SH-SY5Y (cell line): ENCODE measurements at regions not wholly inside any gene's neighbourhood (a gene's known extent, or its start where the extent isn't known, plus 50 kb on each side); places are given as distances from the start of the nearest gene placed in this dataset.

Experiments used
- GATA2 ChIP-seq: IDR thresholded peaks from 2 replicates; pipeline ENCODE4 v1.6.1; 2011; ENCODE audit warnings: mild to moderate bottlenecking, low read depth, low read length
- GATA3 ChIP-seq: IDR thresholded peaks from 2 replicates; pipeline ENCODE4 v1.6.1; 2011; ENCODE audit warnings: low read depth, mild to moderate bottlenecking, low read length, moderate library complexity

DNA sequence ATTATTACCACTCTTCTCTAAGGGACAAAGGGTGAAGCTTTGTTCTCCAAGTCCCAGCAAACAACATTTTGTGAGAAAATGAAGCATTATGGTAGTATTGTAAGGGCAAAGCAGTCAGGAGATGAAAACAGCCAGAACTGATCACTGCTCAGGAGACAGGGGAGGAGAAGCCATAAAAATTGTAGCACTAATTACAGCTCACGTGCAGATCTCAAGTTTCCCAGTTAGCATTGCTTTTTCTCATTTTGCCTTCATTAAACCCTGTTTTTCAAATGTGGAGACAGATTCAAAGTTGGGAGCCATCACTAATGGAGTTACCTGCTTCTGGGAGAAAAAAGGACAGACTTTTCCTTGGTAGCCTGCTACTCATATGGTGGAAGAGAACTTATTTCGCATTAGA is 210.9 kb upstream of the PDE10A start:
- TF ChIP-seq GATA2, result no peak
- no peak for TF ChIP-seq GATA3
